Panc1 (cell line): ENCODE measurements at regions not wholly inside any gene's neighbourhood (a gene's known extent, or its start where the extent isn't known, plus 50 kb on each side); places are given as distances from the start of the nearest gene placed in this dataset.

Source experiments
- CTCF ChIP-seq: fragments of 450-650 bp; IDR thresholded peaks from 2 replicates; pipeline ENCODE4 v1.5.1; 2017; ENCODE audit warnings: mild to moderate bottlenecking
- POLR2AphosphoS5 ChIP-seq: IDR thresholded peaks from 2 replicates; pipeline ENCODE4 v1.6.1; 2012; ENCODE audit warnings: mild to moderate bottlenecking, low read depth, low read length, moderate library complexity
- REST ChIP-seq, 2 experiments: IDR thresholded peaks; 2 replicates each; pipeline ENCODE4 v1.6.1; 2011 to 2012; ENCODE audit warnings: low read depth in 2 of 2, control low read depth in 1 of 2, low read length in 1 of 2, mild to moderate bottlenecking in 1 of 2, moderate library complexity in 1 of 2; ENCODE audit not compliant: insufficient read depth in 1 of 2
- SIN3A ChIP-seq: IDR thresholded peaks from 2 replicates; pipeline ENCODE4 v1.6.1; 2012; ENCODE audit warnings: low read depth, mild to moderate bottlenecking, low read length, moderate library complexity, borderline replicate concordance; ENCODE audit not compliant: insufficient read depth
- TCF7L2 ChIP-seq: IDR thresholded peaks from 2 replicates; pipeline ENCODE4 v1.6.1; 2011; ENCODE audit warnings: mild to moderate bottlenecking, low read depth, low read length, inconsistent platforms

- TF ChIP-seq CTCF (no peak), REST (IDR thresholded peaks at IDR 0.05; ENCODE audit: insufficient read depth in 1 of 2, low read depth in 2 of 2, low read length in 1 of 2) (no peak), POLR2AphosphoS5 (no peak), SIN3A (no peak), TCF7L2 (no peak)
Observed at GRCh38 chr7:47148536-47149207, 433.2 kb downstream of the TNS3 start.
